ENCODE measurements at regions not wholly inside any gene's neighbourhood (a gene's known extent, or its start where the extent isn't known, plus 50 kb on each side); places are given as distances from the start of the nearest gene placed in this dataset.

- no peak for TF ChIP-seq REST (IDR thresholded peaks at IDR 0.05; ENCODE audit: borderline replicate concordance)
- TF ChIP-seq, protein P1, sequence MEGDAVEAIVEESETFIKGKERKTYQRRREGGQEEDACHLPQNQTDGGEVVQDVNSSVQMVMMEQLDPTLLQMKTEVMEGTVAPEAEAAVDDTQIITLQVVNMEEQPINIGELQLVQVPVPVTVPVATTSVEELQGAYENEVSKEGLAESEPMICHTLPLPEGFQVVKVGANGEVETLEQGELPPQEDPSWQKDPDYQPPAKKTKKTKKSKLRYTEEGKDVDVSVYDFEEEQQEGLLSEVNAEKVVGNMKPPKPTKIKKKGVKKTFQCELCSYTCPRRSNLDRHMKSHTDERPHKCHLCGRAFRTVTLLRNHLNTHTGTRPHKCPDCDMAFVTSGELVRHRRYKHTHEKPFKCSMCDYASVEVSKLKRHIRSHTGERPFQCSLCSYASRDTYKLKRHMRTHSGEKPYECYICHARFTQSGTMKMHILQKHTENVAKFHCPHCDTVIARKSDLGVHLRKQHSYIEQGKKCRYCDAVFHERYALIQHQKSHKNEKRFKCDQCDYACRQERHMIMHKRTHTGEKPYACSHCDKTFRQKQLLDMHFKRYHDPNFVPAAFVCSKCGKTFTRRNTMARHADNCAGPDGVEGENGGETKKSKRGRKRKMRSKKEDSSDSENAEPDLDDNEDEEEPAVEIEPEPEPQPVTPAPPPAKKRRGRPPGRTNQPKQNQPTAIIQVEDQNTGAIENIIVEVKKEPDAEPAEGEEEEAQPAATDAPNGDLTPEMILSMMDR (IDR thresholded peaks at IDR 0.05; ENCODE audit: poor library complexity, severe bottlenecking), result no peak
- TF ChIP-seq EZH2 (IDR thresholded peaks at IDR 0.05; ENCODE audit: borderline replicate concordance, insufficient read depth, low read length, poor library complexity, severe bottlenecking), result no peak
- no peak for TF ChIP-seq RAD21 (conservative IDR thresholded peaks at IDR 0.05)
- TF ChIP-seq MXI1 (conservative IDR thresholded peaks at IDR 0.05; ENCODE audit: poor library complexity, severe bottlenecking), result no peak
- TF ChIP-seq POLR2AphosphoS5 (IDR thresholded peaks at IDR 0.05), result no peak
- no peak for TF ChIP-seq EP300 (conservative IDR thresholded peaks at IDR 0.05; ENCODE audit: poor library complexity, severe bottlenecking)
- TF ChIP-seq SMC3 (conservative IDR thresholded peaks at IDR 0.05; ENCODE audit: poor library complexity), result no peak
These were observed 260.0 kb upstream of the THBS1 start for GRCh38 chr15:39320886-39321285.
